ENCODE measurements at regions not wholly inside any gene's neighbourhood (a gene's known extent, or its start where the extent isn't known, plus 50 kb on each side); places are given as distances from the start of the nearest gene placed in this dataset.
"Not testable (repeated sequence)": the region's sequence is repeated elsewhere in the genome, so short reads cannot be mapped to it uniquely, and the experiment has no call there.

DNA sequence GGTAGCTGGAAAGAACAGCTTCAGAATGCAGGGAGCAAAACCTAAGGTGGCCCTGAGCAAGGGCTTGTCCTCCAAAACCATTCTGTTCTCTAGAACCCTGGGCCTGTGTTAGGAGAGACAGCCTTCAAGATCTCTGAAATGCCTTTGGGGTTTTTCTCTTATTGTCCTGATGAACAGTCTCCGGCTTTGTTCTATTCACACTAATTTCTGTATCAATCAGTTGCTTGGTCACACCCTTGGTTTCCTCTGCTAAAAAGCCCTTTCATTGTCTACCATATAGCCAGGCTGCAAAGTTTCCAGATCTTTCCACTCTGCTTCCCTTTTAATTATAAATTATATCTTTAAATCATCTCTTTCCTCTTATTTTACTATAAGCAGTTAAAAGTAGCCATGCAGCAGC is 219.9 kb upstream of the ARID2 start:
- Mint-ChIP-seq H3K4me3 (no peak overlapping the region), H3K36me3 (no peaks in the 10 kb centered on the region), H3K27me3 (no peaks in the 10 kb centered on the region), H3K4me1 (no peaks in the 10 kb centered on the region), H3K9me3 (peaks cover 0 to 10% (median 0%) of the 10 kb centered on the region in 7 donors), H3K27ac (no peak overlapping the region)
- no peaks in the 10 kb centered on the region for H3K9me3 ChIP-seq (ENCODE audit: control insufficient read depth in 2 of 2, low read length in 2 of 2)
- no peaks in the 10 kb centered on the region for H3K4me1 ChIP-seq (ENCODE audit: control insufficient read depth, insufficient read depth, low read length, poor library complexity, severe bottlenecking)
- no peaks in the 10 kb centered on the region for H3K27me3 ChIP-seq (ENCODE audit: control insufficient read depth, insufficient read depth, low read length)
- no peak overlapping the region for H3K4me3 ChIP-seq (ENCODE audit: low read depth, low read length)
- no peak for DNase-seq
- no peaks in the 10 kb centered on the region for H3K36me3 ChIP-seq (ENCODE audit: control insufficient read depth, insufficient read depth, low read length)
- ATAC-seq (ENCODE audit: low read depth in 2 of 2), result no peak
- no peak overlapping the region for H3K27ac ChIP-seq (ENCODE audit: insufficient read depth, low read length, poor library complexity, severe bottlenecking)

DNA sequence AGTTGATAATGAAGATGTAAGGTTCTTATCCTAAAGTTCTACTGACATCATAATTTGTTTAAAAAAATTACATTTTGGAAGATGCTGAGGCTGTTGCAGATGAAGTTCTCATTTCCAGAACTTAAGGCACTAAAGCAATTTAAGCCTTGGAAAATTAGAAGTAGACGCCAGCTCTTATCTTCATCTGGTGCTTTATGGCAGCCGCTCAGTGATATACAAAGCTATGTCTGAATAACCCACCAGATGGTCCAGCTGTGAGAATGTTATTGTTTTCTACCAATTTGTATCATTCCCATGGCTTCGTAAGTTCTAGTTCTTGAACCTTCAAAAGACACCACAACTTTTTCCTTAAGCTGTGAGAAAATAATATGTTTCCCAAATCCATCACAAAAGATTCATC is 212.1 kb upstream of the ARID2 start:
- peaks cover 0 to 19% (median 14%) of the 10 kb centered on the region in 4 donors for H3K4me1 Mint-ChIP-seq
- Histone ChIP-seq H3K27ac (ENCODE audit: insufficient read depth, low read length, poor library complexity, severe bottlenecking) (no peak overlapping the region), H3K4me3 (ENCODE audit: low read depth, low read length) (no peak overlapping the region), H3K36me3 (ENCODE audit: control insufficient read depth, insufficient read depth, low read length) (no peaks in the 10 kb centered on the region), H3K4me1 (ENCODE audit: control insufficient read depth, insufficient read depth, low read length, poor library complexity, severe bottlenecking) (peaks cover 10% of the 10 kb centered on the region), H3K9me3 (ENCODE audit: control insufficient read depth in 2 of 2, low read length in 2 of 2) (no peaks in the 10 kb centered on the region), H3K27me3 (ENCODE audit: control insufficient read depth, insufficient read depth, low read length) (no peaks in the 10 kb centered on the region)
- ATAC-seq (ENCODE audit: low read depth in 2 of 2), result no peak
- H3K36me3 Mint-ChIP-seq, result no peaks in the 10 kb centered on the region
- no peak for DNase-seq
- H3K9me3 Mint-ChIP-seq, result peaks cover 0 to 3% (median 0%) of the 10 kb centered on the region in 7 donors
- H3K27me3 Mint-ChIP-seq, result no peaks in the 10 kb centered on the region
- H3K4me3 Mint-ChIP-seq, result no peak overlapping the region
- no peak overlapping the region for H3K27ac Mint-ChIP-seq

DNA sequence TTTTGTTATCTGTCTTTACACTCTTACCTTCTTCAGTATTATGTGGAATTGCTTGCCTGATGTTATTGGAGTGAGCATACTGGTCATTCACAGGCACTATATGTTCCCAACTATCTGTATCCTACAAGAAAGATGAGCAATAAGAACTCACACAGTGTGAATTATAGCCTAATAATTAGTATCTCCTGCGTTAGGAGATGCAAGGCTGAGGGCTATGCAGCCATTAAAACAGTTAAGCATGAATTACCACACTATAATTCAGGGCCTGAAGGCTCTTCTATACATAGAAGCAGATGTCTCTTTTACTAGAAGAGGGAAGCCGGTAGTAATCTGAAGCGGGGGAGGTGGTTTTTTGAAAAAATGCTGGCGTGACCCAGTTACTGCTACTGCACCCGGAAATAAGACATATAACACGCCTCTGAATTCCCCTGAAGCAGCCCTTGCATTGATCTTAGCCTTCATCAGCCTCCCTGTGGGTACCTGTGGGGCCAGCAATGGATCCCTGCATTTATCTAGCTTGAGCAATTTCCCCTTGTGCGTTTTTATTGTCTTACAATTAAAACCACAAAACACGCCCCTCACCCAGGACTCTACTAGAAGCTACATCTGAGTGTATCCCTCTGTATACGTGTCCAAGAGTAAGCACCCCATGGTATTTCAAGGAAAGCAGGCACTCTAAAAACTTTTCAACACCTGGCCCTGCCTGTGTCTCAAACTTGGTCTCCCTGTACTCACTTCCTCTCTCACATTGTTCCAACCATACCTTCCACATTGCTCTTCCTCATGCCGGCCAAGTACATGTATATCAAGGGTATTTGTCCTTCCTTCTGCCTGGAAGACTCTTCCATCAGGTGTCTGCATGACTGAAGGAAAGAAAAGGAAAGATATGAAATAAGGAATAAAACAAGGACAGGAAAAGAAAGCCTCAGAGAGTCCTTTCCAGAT is 210.9 kb upstream of the ARID2 start:
- H3K27ac ChIP-seq (ENCODE audit: insufficient read depth, low read length, poor library complexity, severe bottlenecking), result peak overlapping the region; percentile 49
- H3K4me3 Mint-ChIP-seq, result peak overlapping the region in 3 of 4 donors; percentile 22 to 44 (median 34)

DNA sequence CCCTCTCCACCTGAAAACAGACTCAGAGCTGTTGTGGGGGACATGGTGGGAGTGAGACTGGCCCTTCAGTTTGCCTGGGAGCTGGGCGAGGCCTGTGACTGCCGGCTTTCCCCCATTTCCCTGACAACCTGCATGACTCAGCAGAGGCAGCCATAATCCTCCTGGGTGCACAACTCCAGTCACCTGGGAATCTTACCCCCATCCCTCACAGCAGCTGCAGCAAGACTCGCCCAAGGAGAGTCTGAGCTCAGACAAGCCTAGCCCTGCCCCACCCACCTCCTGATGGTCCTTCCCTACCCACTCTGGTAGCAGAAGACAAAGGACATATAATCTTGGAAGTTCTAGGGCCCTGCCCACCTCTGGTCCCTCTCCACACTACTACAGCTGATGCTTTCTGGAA is 207.3 kb upstream of the ARID2 start:
- Mint-ChIP-seq H3K9me3 (peaks cover 0 to 24% (median 10%) of the 10 kb centered on the region in 7 donors), H3K27ac (no peak overlapping the region)
- no peak for ATAC-seq (ENCODE audit: low read depth in 2 of 2)

More for the DNA sequence above, 210.9 kb upstream of the ARID2 start:
- ATAC-seq (ENCODE audit: low read depth in 2 of 2) (peak; percentile 89 to 93), DNase-seq (peak; percentile 24 to 81 (median 56))
- Mint-ChIP-seq H3K27ac (peak overlapping the region; percentile 78 to 91 (median 79)), H3K27me3 (no peaks in the 10 kb centered on the region), H3K4me1 (peaks cover 0 to 19% (median 14%) of the 10 kb centered on the region in 4 donors), H3K9me3 (peaks cover 0 to 11% (median 2%) of the 10 kb centered on the region in 7 donors), H3K36me3 (no peaks in the 10 kb centered on the region)
- no peaks in the 10 kb centered on the region for H3K36me3 ChIP-seq (ENCODE audit: control insufficient read depth, insufficient read depth, low read length)
- H3K27me3 ChIP-seq (ENCODE audit: control insufficient read depth, insufficient read depth, low read length), result no peaks in the 10 kb centered on the region
- peak overlapping the region; percentile 53 for H3K4me3 ChIP-seq (ENCODE audit: low read depth, low read length)
- peaks cover 10% of the 10 kb centered on the region for H3K4me1 ChIP-seq (ENCODE audit: control insufficient read depth, insufficient read depth, low read length, poor library complexity, severe bottlenecking)
- H3K9me3 ChIP-seq (ENCODE audit: control insufficient read depth in 2 of 2, low read length in 2 of 2), result no peaks in the 10 kb centered on the region

DNA sequence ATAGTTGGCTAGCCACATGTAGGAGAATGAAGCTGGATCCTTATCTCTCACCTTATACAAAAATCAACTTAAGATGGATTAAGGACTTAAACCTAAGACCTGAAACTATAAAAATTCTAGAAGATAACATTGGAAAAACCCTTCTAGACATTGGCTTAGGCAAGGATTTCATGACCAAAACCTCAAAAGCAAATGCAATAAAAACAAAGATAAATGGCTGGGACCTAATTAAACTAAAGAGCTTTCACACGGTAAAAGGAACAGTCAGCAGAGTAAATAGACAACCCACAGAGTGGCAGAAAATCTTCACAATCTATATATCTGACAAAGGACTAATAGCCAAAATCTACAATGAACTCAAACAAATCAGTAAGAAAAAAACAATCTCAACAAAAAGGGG is 202.7 kb upstream of the ARID2 start:
- not testable (repeated sequence) for H3K9me3 ChIP-seq (ENCODE audit: control insufficient read depth in 2 of 2, low read length in 2 of 2); H3K27ac ChIP-seq (ENCODE audit: insufficient read depth, low read length, poor library complexity, severe bottlenecking); H3K27me3 Mint-ChIP-seq; H3K4me1 Mint-ChIP-seq; H3K36me3 Mint-ChIP-seq; DNase-seq; H3K4me1 ChIP-seq (ENCODE audit: control insufficient read depth, insufficient read depth, low read length, poor library complexity, severe bottlenecking); H3K27ac Mint-ChIP-seq; H3K36me3 ChIP-seq (ENCODE audit: control insufficient read depth, insufficient read depth, low read length); ATAC-seq (ENCODE audit: low read depth in 2 of 2); H3K27me3 ChIP-seq (ENCODE audit: control insufficient read depth, insufficient read depth, low read length); H3K4me3 Mint-ChIP-seq; H3K4me3 ChIP-seq (ENCODE audit: low read depth, low read length)
- peaks cover 0 to 31% (median 10%) of the 10 kb centered on the region in 7 donors for H3K9me3 Mint-ChIP-seq

More for the DNA sequence above, 207.3 kb upstream of the ARID2 start:
- H3K27ac ChIP-seq (ENCODE audit: insufficient read depth, low read length, poor library complexity, severe bottlenecking), result no peak overlapping the region
- no peaks in the 10 kb centered on the region for H3K9me3 ChIP-seq (ENCODE audit: control insufficient read depth in 2 of 2, low read length in 2 of 2)
- no peak overlapping the region for H3K4me3 ChIP-seq (ENCODE audit: low read depth, low read length)
- H3K4me1 ChIP-seq (ENCODE audit: control insufficient read depth, insufficient read depth, low read length, poor library complexity, severe bottlenecking), result peaks cover 10% of the 10 kb centered on the region
- Mint-ChIP-seq H3K4me3 (no peak overlapping the region), H3K36me3 (no peaks in the 10 kb centered on the region), H3K4me1 (peaks cover 0 to 19% (median 14%) of the 10 kb centered on the region in 4 donors), H3K27me3 (no peaks in the 10 kb centered on the region)
- DNase-seq, result no peak
- no peaks in the 10 kb centered on the region for H3K27me3 ChIP-seq (ENCODE audit: control insufficient read depth, insufficient read depth, low read length)
- no peaks in the 10 kb centered on the region for H3K36me3 ChIP-seq (ENCODE audit: control insufficient read depth, insufficient read depth, low read length)

DNA sequence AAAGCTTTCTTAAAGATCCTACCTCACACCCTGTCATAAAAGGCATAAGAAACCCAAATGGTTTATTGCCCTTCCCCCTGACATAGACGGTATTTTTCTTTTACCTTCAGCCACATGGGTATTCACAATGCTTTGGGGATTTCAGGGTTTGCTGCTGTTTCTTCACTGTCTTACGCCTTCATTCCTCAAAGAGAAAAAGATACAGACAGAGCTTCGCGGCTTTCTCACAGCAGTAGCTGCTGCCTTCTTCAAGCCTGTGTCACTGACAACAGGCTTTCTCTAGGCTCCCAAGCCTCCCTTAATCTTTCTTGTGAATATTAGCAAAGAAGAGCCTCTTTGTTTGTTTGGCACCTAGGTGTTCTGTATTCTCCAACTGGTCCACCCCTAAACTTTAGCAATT is 197.4 kb upstream of the ARID2 start:
- no peak overlapping the region for H3K4me3 Mint-ChIP-seq
- H3K27ac Mint-ChIP-seq, result no peak overlapping the region
- H3K4me1 Mint-ChIP-seq, result no peaks in the 10 kb centered on the region
- Histone ChIP-seq H3K27ac (ENCODE audit: insufficient read depth, low read length, poor library complexity, severe bottlenecking) (no peak overlapping the region), H3K9me3 (ENCODE audit: control insufficient read depth in 2 of 2, low read length in 2 of 2) (peaks cover 3 to 4% of the 10 kb centered on the region in 2 experiments), H3K27me3 (ENCODE audit: control insufficient read depth, insufficient read depth, low read length) (peaks cover 9% of the 10 kb centered on the region), H3K4me3 (ENCODE audit: low read depth, low read length) (no peak overlapping the region), H3K4me1 (ENCODE audit: control insufficient read depth, insufficient read depth, low read length, poor library complexity, severe bottlenecking) (no peaks in the 10 kb centered on the region), H3K36me3 (ENCODE audit: control insufficient read depth, insufficient read depth, low read length) (no peaks in the 10 kb centered on the region)
- H3K36me3 Mint-ChIP-seq, result no peaks in the 10 kb centered on the region
- ATAC-seq (ENCODE audit: low read depth in 2 of 2) (no peak), DNase-seq (no peak)
- peaks cover 19% of the 10 kb centered on the region for H3K27me3 Mint-ChIP-seq
- H3K9me3 Mint-ChIP-seq, result peaks cover 0 to 11% (median 3%) of the 10 kb centered on the region in 7 donors

DNA sequence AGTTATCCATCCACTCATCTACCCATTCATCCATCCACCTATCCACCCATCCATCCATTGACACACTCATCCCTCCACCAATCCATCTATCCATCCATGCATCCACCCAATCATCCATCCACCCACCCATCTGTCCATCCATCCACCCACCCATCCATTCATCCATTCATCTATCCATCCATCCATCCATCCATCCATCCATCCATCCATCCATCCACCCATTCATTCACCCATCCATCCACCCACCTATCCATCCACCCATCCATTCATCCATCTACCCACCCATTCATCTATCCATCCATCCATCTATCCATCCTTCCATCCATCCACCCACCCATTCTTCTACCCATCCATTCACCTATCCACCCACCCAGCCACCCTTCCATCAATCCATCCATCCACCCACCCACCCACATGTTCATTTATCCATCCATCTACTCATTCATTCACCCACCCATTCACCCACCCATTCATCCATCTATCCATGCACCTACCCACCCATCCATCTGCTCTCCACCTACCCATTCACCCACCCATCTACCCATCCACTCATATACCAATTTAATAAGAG is 193.8 kb upstream of the ARID2 start:
- Mint-ChIP-seq H3K27ac (no peak overlapping the region), H3K27me3 (peaks cover 19% of the 10 kb centered on the region), H3K9me3 (peaks cover 0 to 4% (median 1%) of the 10 kb centered on the region in 7 donors), H3K4me1 (no peaks in the 10 kb centered on the region), H3K36me3 (no peaks in the 10 kb centered on the region), H3K4me3 (no peak overlapping the region)
- no peak for ATAC-seq (ENCODE audit: low read depth in 2 of 2)
- Histone ChIP-seq H3K27ac (ENCODE audit: insufficient read depth, low read length, poor library complexity, severe bottlenecking) (no peak overlapping the region), H3K36me3 (ENCODE audit: control insufficient read depth, insufficient read depth, low read length) (no peaks in the 10 kb centered on the region), H3K9me3 (ENCODE audit: control insufficient read depth in 2 of 2, low read length in 2 of 2) (no peaks in the 10 kb centered on the region), H3K4me1 (ENCODE audit: control insufficient read depth, insufficient read depth, low read length, poor library complexity, severe bottlenecking) (no peaks in the 10 kb centered on the region), H3K27me3 (ENCODE audit: control insufficient read depth, insufficient read depth, low read length) (peaks cover 9% of the 10 kb centered on the region), H3K4me3 (ENCODE audit: low read depth, low read length) (no peak overlapping the region)
- DNase-seq, result no peak

Measured in CD4-positive, CD25-positive, alpha-beta regulatory T cell (primary cell).